ENCODE measurements at regions not wholly inside any gene's neighbourhood (a gene's known extent, or its start where the extent isn't known, plus 50 kb on each side); places are given as distances from the start of the nearest gene placed in this dataset.

DNA sequence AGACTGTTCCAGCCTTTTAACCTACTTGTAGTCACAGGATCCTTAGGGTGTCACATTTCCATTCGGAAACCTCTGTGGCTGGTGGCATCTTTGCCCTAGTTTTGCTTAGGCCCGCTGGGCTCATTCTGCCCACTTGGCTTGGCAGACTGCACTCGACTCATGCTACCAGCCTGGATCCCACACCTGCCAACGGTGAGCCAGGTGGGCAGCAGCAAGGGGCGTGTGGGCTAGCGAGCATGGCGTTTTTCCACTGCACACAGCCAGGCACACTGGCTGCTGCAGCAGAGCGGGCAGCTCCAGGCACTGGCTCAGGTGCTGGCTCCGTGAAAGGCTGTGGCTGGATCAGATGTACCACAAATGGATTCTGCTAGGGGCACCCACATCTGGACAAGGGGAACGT, 838.2 kb downstream of the SLITRK6 start:
- Histone ChIP-seq H3K4me3 (ENCODE audit: insufficient read depth, low read depth, low read length) (no peak overlapping the region), H3K36me3 (ENCODE audit: insufficient read depth, low read length) (no peaks in the 10 kb centered on the region), H3K27me3 (ENCODE audit: insufficient read depth, low read length) (no peaks in the 10 kb centered on the region), H4K20me1 (ENCODE audit: insufficient read depth, low read length) (no peaks in the 10 kb centered on the region), H3K4me1 (ENCODE audit: insufficient read depth, low read length) (no peaks in the 10 kb centered on the region), H3K9me3 (ENCODE audit: insufficient read depth, low read depth, low read length) (no peaks in the 10 kb centered on the region), H3K9ac (ENCODE audit: low read length) (no peak overlapping the region), H2AFZ (ENCODE audit: low read depth, low read length) (no peak overlapping the region), H3K27ac (ENCODE audit: low read depth, low read length) (no peak overlapping the region), H3K4me2 (ENCODE audit: low read length) (no peak overlapping the region), H3K79me2 (ENCODE audit: insufficient read depth, low read length) (no peaks in the 10 kb centered on the region)
- no peaks in the 10 kb centered on the region for H3K9me3 Mint-ChIP-seq (ENCODE audit: unreplicated experiment)
- TF ChIP-seq, protein P1, sequence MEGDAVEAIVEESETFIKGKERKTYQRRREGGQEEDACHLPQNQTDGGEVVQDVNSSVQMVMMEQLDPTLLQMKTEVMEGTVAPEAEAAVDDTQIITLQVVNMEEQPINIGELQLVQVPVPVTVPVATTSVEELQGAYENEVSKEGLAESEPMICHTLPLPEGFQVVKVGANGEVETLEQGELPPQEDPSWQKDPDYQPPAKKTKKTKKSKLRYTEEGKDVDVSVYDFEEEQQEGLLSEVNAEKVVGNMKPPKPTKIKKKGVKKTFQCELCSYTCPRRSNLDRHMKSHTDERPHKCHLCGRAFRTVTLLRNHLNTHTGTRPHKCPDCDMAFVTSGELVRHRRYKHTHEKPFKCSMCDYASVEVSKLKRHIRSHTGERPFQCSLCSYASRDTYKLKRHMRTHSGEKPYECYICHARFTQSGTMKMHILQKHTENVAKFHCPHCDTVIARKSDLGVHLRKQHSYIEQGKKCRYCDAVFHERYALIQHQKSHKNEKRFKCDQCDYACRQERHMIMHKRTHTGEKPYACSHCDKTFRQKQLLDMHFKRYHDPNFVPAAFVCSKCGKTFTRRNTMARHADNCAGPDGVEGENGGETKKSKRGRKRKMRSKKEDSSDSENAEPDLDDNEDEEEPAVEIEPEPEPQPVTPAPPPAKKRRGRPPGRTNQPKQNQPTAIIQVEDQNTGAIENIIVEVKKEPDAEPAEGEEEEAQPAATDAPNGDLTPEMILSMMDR (IDR thresholded peaks at IDR 0.05; ENCODE audit: insufficient read depth, low read depth, low read length): no peak
- no peak for TF ChIP-seq EZH2 (IDR thresholded peaks at IDR 0.05; ENCODE audit: insufficient read depth, low read length)
- H3K36me3 Mint-ChIP-seq (ENCODE audit: low read depth, unreplicated experiment): no peaks in the 10 kb centered on the region
- FAIRE-seq (no peak), DNase-seq (ENCODE audit: low read depth) (no peak)
- no peaks in the 10 kb centered on the region for H3K27me3 Mint-ChIP-seq (ENCODE audit: low read depth, unreplicated experiment)
- H3K4me3 Mint-ChIP-seq (ENCODE audit: unreplicated experiment): no peak overlapping the region
- H3K4me1 Mint-ChIP-seq (ENCODE audit: low read depth, unreplicated experiment): no peaks in the 10 kb centered on the region
- H3K27ac Mint-ChIP-seq (ENCODE audit: unreplicated experiment): no peak overlapping the region

DNA sequence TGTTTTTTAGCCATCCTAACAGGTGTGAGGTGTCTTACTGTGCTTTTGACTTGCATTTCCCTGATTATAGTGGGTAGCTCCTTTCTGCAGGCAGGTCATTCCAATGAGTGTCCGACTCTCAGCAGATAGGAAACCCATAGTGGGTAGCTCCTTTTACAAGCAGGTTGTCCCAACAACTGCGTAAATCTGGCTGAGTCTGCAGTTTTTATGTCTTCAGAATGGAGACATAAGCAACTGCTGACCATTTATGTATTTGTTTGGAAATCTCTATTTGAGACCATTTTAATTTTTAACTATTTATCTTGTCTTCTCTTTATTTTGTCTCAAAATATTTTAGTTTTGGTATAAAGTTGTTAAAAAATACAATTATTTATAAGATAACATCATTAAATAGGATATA, 839.4 kb downstream of the SLITRK6 start:
- Histone ChIP-seq H3K4me2 (ENCODE audit: low read length) (no peak overlapping the region), H3K36me3 (ENCODE audit: insufficient read depth, low read length) (no peaks in the 10 kb centered on the region), H3K9me3 (ENCODE audit: insufficient read depth, low read depth, low read length) (no peaks in the 10 kb centered on the region), H3K79me2 (ENCODE audit: insufficient read depth, low read length) (no peaks in the 10 kb centered on the region), H3K27ac (ENCODE audit: low read depth, low read length) (no peak overlapping the region), H2AFZ (ENCODE audit: low read depth, low read length) (no peak overlapping the region), H3K27me3 (ENCODE audit: insufficient read depth, low read length) (no peaks in the 10 kb centered on the region), H3K9ac (ENCODE audit: low read length) (no peak overlapping the region), H3K4me3 (ENCODE audit: insufficient read depth, low read depth, low read length) (no peak overlapping the region), H3K4me1 (ENCODE audit: insufficient read depth, low read length) (no peaks in the 10 kb centered on the region), H4K20me1 (ENCODE audit: insufficient read depth, low read length) (no peaks in the 10 kb centered on the region)
- DNase-seq (ENCODE audit: low read depth) (no peak), FAIRE-seq (no peak)
- Mint-ChIP-seq H3K27me3 (ENCODE audit: low read depth, unreplicated experiment) (no peaks in the 10 kb centered on the region), H3K4me3 (ENCODE audit: unreplicated experiment) (no peak overlapping the region), H3K27ac (ENCODE audit: unreplicated experiment) (no peak overlapping the region), H3K36me3 (ENCODE audit: low read depth, unreplicated experiment) (no peaks in the 10 kb centered on the region), H3K4me1 (ENCODE audit: low read depth, unreplicated experiment) (no peaks in the 10 kb centered on the region), H3K9me3 (ENCODE audit: unreplicated experiment) (no peaks in the 10 kb centered on the region)
- TF ChIP-seq EZH2 (IDR thresholded peaks at IDR 0.05; ENCODE audit: insufficient read depth, low read length): no peak
- TF ChIP-seq, protein P1 (IDR thresholded peaks at IDR 0.05; ENCODE audit: insufficient read depth, low read depth, low read length): no peak

DNA sequence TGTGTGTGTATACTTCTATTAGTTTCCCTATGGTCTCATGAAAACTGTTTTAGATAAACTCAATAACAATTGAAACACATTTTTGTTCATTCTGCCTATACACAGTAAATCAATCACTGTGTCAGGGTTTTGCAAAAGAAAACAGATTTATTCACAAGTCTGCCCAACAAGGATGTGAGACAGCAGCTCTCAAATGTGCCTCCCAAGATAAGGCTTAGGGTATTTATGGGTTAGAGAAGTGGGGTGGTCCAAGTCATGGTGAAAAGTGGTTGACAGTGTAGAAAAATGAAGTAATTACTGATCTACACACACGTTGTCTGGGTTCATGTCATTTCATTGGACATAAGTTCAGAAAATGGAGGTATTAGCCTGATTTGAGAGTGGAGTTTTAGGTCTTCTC, 844.6 kb downstream of the SLITRK6 start:
- no peak overlapping the region for H3K4me2 ChIP-seq (ENCODE audit: low read length)
- H3K79me2 ChIP-seq (ENCODE audit: insufficient read depth, low read length): no peaks in the 10 kb centered on the region
- Mint-ChIP-seq H3K9me3 (ENCODE audit: unreplicated experiment) (no peaks in the 10 kb centered on the region), H3K27me3 (ENCODE audit: low read depth, unreplicated experiment) (no peaks in the 10 kb centered on the region), H3K27ac (ENCODE audit: unreplicated experiment) (no peak overlapping the region), H3K36me3 (ENCODE audit: low read depth, unreplicated experiment) (no peaks in the 10 kb centered on the region), H3K4me1 (ENCODE audit: low read depth, unreplicated experiment) (no peaks in the 10 kb centered on the region), H3K4me3 (ENCODE audit: unreplicated experiment) (no peak overlapping the region)
- H3K27me3 ChIP-seq (ENCODE audit: insufficient read depth, low read length): no peaks in the 10 kb centered on the region
- no peak for FAIRE-seq
- no peaks in the 10 kb centered on the region for H4K20me1 ChIP-seq (ENCODE audit: insufficient read depth, low read length)
- H2AFZ ChIP-seq (ENCODE audit: low read depth, low read length): no peak overlapping the region
- no peak overlapping the region for H3K9ac ChIP-seq (ENCODE audit: low read length)
- no peak overlapping the region for H3K27ac ChIP-seq (ENCODE audit: low read depth, low read length)
- H3K4me3 ChIP-seq (ENCODE audit: insufficient read depth, low read depth, low read length): no peak overlapping the region
- H3K4me1 ChIP-seq (ENCODE audit: insufficient read depth, low read length): no peaks in the 10 kb centered on the region
- DNase-seq (ENCODE audit: low read depth): no peak
- H3K9me3 ChIP-seq (ENCODE audit: insufficient read depth, low read depth, low read length): no peaks in the 10 kb centered on the region
- TF ChIP-seq, protein P1 (IDR thresholded peaks at IDR 0.05; ENCODE audit: insufficient read depth, low read depth, low read length): no peak
- TF ChIP-seq EZH2 (IDR thresholded peaks at IDR 0.05; ENCODE audit: insufficient read depth, low read length): no peak
- no peaks in the 10 kb centered on the region for H3K36me3 ChIP-seq (ENCODE audit: insufficient read depth, low read length)

Measured in astrocyte (in vitro differentiated cells and primary cell).